ENCODE measurements at regions not wholly inside any gene's neighbourhood (a gene's known extent, or its start where the extent isn't known, plus 50 kb on each side); places are given as distances from the start of the nearest gene placed in this dataset.
"Not testable (repeated sequence)": the region's sequence is repeated elsewhere in the genome, so short reads cannot be mapped to it uniquely, and the experiment has no call there.

- no peak for DNase-seq
Observed at GRCh38 chr3:80978216-80978969, 783.1 kb downstream of the GBE1 start.

- no peak for DNase-seq
Observed at GRCh38 chr3:80970292-80970691, 791.2 kb downstream of the GBE1 start.

- no peak for DNase-seq
Observed at GRCh38 chr3:80929576-80929975, 831.9 kb downstream of the GBE1 start.

GRCh38 chr3:80914854-80915253, 846.6 kb downstream of the GBE1 start:
- no peak for DNase-seq

DNA sequence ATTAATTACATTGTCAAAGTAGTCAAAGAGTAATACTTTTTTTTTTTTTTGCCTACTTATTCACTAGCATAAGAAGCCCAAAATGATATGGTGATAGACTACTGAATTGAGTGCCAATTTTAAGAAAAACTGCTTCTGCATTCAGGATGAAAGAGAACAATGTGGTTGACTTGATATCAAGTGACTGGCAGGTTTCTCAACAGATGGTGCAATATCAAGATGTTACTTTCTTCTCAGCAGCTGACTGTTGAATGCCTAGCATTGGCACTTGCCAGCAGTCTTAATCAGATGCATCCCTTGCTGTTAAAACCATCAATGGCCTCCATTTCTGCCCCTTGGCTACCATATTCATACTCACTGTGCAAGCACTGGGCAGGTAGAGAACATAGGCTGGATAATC, 863.2 kb downstream of the GBE1 start:
- DNase-seq: no peak

- not testable (repeated sequence) for DNase-seq
Observed at GRCh38 chr3:80897005-80897404, 864.4 kb downstream of the GBE1 start.

GRCh38 chr3:80890571-80890970, 870.9 kb downstream of the GBE1 start:
- no peak for DNase-seq

DNA sequence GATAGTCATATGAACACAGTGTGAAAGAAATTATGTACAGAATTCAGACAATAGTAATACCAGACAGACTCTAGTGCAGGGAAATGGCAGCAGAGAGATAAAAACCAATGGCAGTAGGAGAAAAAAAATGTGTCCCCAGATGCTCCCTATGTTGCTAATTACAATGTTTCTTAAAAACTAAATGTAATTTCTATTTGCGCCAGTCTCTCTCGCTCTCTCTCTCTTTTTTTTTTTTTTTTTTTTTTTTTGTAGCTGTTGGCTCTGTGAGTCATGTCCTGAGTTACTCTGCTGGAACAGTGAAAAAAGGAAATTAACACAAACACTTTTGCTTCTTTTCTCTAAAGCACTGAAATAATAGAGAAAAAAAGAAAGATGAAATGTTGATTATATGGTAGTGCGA, 871.9 kb downstream of the GBE1 start:
- no peak for DNase-seq

DNA sequence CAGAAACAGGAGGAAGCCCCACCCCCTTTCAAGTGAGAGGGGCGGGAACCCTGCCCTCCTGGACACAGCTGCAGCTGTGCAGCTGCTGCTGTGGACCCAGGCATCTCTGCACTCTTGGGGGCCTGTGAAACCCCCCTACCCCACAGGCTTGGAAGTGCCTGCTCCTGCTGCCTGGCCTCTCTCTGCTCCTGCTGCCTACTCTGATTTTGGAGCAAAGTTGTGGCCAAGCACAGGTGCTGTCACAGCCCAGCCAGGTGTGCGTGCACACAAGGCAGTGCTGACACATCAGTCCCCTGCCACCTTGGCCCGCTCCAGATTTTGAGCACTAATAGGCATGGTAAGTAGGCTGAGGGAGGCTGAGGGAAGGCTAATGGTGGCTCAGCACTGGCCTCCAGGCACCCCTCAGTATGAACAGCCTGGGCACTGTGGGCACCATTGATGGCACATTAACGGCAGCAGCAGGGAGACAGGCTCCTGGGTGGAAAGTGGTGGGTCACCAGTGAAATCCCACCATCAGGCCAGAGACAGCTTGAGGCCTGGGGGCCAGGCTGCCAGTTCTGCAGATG, 890.9 kb downstream of the GBE1 start:
- no peak for DNase-seq

DNA sequence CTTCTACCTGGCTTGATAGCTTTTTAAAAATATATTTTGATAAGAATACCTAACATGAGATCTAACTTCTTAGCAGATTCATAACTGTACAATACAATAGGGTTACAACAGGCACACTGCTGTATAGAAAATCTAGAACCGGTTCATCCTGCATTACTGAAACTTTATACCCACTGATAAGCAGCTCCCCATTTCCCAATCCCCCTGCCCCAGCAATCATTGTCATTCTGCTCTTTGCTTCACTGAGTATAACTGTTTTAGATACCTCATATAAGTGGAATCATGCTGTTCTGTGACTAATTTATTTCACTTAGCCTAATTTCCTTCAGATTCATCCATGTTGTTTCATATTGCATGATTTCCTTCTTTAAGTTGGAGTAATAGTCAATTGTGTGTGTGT, 906.0 kb downstream of the GBE1 start:
- no peak for DNase-seq

DNA sequence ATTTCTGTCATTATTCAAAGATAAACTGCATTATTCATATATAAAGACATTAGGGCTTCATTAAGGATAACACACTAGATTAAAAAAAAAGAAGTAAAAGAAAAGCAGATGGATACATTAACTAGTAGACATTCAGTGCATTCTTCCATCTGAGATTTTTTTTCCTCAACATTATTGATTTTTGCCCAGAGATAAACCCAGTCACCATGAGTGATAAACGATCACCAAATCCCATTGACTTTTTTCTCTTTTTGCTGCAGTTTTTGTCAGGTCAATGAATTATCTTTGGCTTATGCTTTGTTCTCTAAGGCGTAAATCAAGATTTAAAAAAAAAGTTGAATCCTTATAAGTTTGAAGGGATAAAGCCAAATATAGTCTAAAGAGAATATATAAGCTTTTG, 925.0 kb downstream of the GBE1 start:
- DNase-seq: no peak

DNA sequence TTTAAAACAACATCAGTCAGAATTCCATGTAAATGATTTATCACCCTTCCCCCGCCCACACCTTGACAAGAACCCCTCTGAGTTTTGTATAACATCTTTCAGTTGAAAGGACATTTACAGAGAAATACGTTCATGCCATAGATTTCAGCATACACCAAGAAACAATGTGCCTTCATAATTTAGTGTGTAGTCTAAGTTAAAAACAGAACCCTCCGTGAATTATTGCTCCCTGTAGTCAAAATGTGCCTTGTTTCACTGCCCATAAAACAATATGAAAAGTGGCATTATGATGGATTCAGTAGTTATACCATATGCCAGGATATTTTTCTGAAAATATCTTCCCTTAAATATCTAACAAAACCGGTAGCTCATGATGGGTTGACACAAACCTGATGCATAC, 953.9 kb downstream of the GBE1 start:
- no peak for DNase-seq

GRCh38 chr3:80806673-80807072, 954.8 kb downstream of the GBE1 start:
- DNase-seq: no peak

DNA sequence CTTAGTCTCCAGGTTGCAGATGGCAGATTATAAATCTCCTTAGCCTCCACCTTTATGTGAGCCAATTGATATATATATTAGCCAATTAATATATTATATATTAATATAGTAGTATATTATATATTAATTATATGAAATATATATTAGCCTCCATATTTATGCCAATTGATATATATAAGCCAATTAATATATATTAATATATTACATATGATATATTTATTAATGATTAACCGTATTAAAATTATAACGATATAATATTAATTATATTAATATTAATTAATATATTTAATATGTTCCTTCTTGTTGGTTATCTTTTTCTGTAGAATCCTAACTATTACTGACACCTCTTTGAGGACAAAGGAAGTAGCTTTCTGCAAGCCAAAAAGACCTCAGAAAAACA, 972.5 kb downstream of the GBE1 start:
- no peak for DNase-seq

DNA sequence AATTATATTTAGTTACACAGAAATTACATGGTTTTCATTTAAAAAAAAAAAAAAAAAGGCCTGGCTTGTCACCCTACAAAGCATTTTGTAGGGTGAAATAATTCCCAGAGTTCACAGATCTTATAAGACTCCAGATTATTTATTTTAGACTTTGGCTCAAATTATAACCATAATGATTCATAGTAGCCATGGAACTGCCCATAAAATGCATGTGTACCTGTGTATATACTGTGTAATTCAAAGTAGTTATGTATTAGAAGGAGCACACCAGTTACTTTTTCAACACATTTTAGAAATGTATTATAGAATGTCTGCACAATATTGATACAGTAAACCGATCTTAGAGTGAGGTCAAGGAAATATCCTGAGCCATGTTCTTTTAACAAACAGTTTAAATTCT, 975.6 kb downstream of the GBE1 start:
- DNase-seq: no peak

DNA sequence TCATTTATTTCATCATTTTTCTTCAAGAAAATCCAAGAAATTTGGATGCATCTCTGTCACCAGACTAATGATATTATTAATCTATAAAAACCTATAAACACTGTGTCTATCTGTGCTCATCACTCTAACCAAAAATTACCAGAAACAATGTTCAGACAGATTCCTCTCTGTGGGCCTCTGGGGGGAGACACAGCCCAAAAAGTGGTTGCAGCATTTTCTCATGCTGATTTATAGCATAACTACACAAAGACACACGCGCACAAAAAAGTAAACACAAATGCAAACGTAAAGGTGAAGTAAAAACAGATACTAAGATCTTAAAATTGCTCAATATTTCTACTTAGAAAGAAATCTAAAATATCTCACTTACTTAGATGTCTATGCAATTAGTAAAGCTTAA, 976.0 kb downstream of the GBE1 start:
- DNase-seq: peak in 1 of 51 donors; percentile 0

DNA sequence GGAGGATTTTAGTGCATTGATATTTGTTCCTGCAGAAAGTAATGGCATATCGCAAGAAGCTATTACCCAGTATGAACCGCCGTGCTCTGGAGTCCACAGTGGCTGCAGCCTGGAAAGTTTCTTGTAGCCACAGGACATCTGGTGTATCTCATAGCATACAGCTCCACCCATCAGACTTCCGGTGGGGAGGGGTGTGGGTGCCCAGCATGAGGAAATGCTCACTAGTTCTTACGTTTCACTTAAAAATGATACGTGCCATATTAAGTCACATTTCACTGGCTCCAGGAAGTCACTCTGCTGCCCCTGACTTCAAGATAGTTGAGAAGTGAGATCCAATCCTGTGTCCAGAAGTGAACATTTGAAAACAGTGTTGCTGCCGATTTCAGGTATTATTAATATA, 990.4 kb downstream of the GBE1 start:
- DNase-seq: no peak

DNA sequence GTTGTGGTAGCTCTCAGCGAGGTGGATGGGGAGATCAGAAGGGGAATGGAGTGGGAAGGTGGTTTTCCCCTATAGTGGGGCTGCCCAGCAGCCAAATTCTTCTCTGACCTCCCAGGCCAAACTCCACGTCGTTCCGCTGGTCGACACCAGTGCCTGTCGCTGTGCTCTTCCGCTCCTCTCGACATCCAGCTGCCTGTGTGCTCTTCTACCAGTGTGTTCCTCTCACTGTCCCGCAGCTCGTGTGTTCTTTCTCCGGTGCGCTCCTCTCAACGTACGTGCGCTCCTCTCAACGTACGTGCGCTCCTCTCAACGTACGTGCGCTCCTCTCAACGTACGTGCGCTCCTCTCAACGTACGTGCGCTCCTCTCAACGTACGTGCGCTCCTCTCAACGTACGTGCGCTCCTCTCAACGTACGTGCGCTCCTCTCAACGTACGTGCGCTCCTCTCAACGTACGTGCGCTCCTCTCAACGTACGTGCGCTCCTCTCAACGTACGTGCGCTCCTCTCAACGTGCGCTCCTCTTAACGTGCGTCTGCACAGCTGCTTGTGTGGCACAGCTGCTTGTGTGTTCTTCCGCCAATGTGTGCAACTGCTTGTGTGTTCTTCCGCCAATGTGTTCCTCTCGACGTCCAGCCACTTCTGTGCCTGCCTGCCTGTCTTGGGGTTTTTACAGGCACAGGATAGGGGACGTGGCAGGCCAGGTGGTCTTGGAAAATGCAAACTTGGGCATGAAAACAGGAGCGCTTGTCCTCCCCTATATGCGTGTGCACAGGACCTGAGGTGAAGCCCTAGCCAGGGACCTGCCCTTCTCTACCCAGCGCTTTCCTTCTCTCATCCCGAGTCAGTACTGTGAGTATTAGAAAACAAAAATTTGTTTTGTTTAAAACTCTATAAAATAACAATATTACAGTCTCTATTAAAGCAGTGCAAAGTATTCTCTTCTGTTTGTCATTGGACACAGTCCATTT, 991.1 kb downstream of the GBE1 start:
- no peak for DNase-seq

DNA sequence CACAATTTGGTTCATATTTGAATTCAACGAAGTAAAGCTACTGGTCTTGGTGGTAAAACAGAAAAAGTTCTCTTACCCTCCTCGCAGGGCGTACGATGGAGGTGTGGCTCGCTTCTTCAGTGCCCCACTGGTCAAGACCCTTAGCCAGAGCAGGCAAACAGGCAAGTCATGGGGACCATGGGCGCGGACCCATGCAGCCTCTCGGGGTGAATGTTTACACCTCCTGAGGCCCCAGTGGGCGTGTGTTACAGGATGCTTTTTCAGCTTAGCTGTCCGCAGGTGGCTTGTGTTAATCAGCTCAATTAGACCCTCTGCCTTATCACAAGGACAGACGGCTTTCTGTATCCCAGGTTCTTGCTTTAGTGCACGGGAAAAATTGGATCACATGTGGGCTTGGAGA, 991.8 kb downstream of the GBE1 start:
- DNase-seq: no peak

GRCh38 chr3:80767604-80768003, 993.8 kb downstream of the GBE1 start:
- DNase-seq: no peak

DNA sequence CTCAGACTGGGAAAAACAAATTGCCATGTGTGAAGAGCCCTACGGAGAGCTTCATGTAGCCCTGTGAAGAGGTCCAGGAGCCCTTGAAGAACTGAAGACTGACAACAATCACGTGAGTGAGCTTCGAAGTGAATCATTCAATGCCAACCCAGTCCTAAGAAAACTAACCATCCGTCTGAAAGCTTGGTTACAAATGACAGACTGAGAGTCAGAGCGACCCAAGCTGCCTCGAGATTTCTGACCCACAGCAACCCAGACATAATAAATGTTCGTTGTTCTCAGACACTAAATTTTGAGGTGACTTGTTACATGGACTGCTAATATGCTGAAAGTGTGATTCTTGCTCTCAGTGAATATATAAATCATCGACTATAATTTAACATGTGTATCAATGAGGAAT, 987.2 kb upstream of the ROBO1 start:
- DNase-seq: no peak

- DNase-seq: no peak
Observed at GRCh38 chr3:80753021-80753420, 985.2 kb upstream of the ROBO1 start.

- DNase-seq: no peak
Observed at GRCh38 chr3:80750637-80751036, 982.8 kb upstream of the ROBO1 start.

All from hypothalamus (tissue), 51 donors.